ENCODE measurements at regions not wholly inside any gene's neighbourhood (a gene's known extent, or its start where the extent isn't known, plus 50 kb on each side); places are given as distances from the start of the nearest gene placed in this dataset.

DNA sequence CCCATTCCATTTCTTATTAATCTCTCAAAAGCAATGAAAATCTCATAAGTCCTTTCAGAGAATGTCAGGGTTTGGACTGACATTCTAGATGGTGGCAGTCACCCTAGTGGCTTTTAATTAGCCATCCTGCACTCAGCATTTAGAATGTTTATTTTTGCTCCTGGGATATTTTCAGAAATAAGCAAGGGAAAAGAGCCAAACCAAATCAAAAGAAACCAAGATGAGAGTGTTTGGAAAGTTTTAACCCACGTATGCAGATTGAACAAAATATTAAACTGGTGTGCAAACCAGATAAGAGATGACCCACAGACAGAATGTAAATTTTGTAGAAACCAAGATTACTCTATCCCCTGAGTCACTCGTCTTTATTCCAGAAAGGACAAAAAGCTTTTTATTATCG is 275.8 kb downstream of the SQOR start:
- TF ChIP-seq, protein P1, sequence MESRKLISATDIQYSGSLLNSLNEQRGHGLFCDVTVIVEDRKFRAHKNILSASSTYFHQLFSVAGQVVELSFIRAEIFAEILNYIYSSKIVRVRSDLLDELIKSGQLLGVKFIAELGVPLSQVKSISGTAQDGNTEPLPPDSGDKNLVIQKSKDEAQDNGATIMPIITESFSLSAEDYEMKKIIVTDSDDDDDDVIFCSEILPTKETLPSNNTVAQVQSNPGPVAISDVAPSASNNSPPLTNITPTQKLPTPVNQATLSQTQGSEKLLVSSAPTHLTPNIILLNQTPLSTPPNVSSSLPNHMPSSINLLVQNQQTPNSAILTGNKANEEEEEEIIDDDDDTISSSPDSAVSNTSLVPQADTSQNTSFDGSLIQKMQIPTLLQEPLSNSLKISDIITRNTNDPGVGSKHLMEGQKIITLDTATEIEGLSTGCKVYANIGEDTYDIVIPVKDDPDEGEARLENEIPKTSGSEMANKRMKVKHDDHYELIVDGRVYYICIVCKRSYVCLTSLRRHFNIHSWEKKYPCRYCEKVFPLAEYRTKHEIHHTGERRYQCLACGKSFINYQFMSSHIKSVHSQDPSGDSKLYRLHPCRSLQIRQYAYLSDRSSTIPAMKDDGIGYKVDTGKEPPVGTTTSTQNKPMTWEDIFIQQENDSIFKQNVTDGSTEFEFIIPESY (IDR thresholded peaks at IDR 0.05), result no peak
- TF ChIP-seq TAF1 (conservative IDR thresholded peaks at IDR 0.05) (no peak), CTCF (IDR thresholded peaks at IDR 0.05; ENCODE audit: low read depth, low read length, missing input control) (no peak), RAD21 (IDR thresholded peaks at IDR 0.05) (no peak), HNF4A (conservative IDR thresholded peaks at IDR 0.05) (no peak), NR2F2 (IDR thresholded peaks at IDR 0.05) (no peak), GABPA (IDR thresholded peaks at IDR 0.05 in 1 of 2, conservative IDR thresholded peaks at IDR 0.05 in 1 of 2) (no peak), HNF4G (IDR thresholded peaks at IDR 0.05) (no peak), YY1 (IDR thresholded peaks at IDR 0.05) (no peak), REST (IDR thresholded peaks at IDR 0.05) (no peak), SP1 (IDR thresholded peaks at IDR 0.05) (no peak)
- TF ChIP-seq, protein P2, sequence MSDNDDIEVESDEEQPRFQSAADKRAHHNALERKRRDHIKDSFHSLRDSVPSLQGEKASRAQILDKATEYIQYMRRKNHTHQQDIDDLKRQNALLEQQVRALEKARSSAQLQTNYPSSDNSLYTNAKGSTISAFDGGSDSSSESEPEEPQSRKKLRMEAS (IDR thresholded peaks at IDR 0.05), result no peak
